Upper lobe of right lung (tissue), 1 donor: ENCODE measurements at regions not wholly inside any gene's neighbourhood (a gene's known extent, or its start where the extent isn't known, plus 50 kb on each side); places are given as distances from the start of the nearest gene placed in this dataset.

Experiments
- ATAC-seq: fragments of 200-7000 bp; cut with Tn5 transposase; one replicate; pipeline ENCODE4 v1.9.1; 2020; ENCODE audit warnings: mild to moderate bottlenecking, moderate library complexity
- DNase-seq: peaks from one replicate; pipeline ENCODE4 v3.0.0-alpha.2; 2020
- H3K27ac ChIP-seq: fragments of 200-600 bp; one replicate; pipeline ENCODE4 v1.8.0; 2022
- H3K27me3 ChIP-seq: fragments of 200-600 bp; one replicate; pipeline ENCODE4 v1.8.0; 2022; ENCODE audit warnings: mild to moderate bottlenecking
- H3K36me3 ChIP-seq: fragments of 200-600 bp; one replicate; pipeline ENCODE4 v1.8.0; 2022
- H3K4me1 ChIP-seq: fragments of 200-600 bp; one replicate; pipeline ENCODE4 v1.8.0; 2022
- H3K4me3 ChIP-seq: fragments of 200-600 bp; one replicate; pipeline ENCODE4 v1.8.0; 2022; ENCODE audit warnings: mild to moderate bottlenecking
- H3K9me3 ChIP-seq: fragments of 200-600 bp; one replicate; pipeline ENCODE4 v1.8.0; 2022
- intact Hi-C: fragments of 100-400 bp; cut with DNase I; formaldehyde crosslinking; loops from one replicate; pipeline ENCODE4 v1.11.0; 2022
- TF ChIP-seq, protein P1 (sequence below): fragments of 200-600 bp; IDR thresholded peaks from one replicate; pipeline ENCODE4 v1.8.0; 2022; ENCODE audit warnings: antibody characterized with exemption
- donor health status: DM: no; HTN: yes; CAD: no; lungs with severe emphysema.

DNA sequence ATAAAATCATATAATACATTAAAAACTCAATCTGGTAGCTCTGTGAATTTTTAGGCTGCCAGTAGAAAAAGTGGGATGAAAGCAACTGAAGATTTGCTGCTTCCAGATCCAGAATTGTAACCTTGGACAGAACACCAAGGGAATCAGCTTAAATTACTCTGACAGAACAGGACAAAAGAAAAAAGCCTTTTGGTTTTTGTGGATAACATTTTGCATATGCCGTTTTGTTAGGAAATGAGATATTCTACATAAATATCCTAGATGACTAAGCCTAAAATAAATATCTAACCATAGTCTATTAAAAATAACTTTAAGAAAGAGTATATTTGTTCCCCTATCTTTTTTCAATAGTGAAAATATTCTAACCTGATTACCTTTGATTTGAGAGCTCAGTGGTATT is 148.7 kb upstream of the DOCK10 start:
- ATAC-seq (no peak), DNase-seq (no peak)
- H3K4me3 ChIP-seq = no peak overlapping the region
- H3K27me3 ChIP-seq = no peaks in the 10 kb centered on the region
- intact Hi-C loops = no loop called here
- no peak overlapping the region for H3K27ac ChIP-seq
- H3K4me1 ChIP-seq = no peaks in the 10 kb centered on the region
- H3K9me3 ChIP-seq = no peaks in the 10 kb centered on the region
- no peaks in the 10 kb centered on the region for H3K36me3 ChIP-seq
- TF ChIP-seq, protein P1, sequence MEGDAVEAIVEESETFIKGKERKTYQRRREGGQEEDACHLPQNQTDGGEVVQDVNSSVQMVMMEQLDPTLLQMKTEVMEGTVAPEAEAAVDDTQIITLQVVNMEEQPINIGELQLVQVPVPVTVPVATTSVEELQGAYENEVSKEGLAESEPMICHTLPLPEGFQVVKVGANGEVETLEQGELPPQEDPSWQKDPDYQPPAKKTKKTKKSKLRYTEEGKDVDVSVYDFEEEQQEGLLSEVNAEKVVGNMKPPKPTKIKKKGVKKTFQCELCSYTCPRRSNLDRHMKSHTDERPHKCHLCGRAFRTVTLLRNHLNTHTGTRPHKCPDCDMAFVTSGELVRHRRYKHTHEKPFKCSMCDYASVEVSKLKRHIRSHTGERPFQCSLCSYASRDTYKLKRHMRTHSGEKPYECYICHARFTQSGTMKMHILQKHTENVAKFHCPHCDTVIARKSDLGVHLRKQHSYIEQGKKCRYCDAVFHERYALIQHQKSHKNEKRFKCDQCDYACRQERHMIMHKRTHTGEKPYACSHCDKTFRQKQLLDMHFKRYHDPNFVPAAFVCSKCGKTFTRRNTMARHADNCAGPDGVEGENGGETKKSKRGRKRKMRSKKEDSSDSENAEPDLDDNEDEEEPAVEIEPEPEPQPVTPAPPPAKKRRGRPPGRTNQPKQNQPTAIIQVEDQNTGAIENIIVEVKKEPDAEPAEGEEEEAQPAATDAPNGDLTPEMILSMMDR = no peak

DNA sequence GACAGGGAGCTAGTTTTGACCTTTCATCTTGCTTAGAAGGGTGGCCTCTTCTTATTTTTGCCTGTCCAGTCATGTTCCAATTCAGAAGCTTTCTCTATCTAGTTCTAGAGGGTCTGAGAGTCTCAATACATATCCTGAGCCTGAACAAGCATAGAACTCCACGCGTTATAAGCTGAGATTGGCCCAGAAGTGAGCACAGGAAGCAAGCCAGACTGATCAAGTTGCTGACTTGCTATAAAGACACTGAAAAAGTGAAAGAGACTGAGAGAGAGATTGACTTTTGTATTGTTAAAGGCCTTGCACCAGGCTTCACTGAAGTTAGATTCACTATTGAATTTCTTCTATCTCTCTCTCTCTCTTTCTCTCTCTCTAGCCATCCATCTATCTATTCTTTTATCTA is 142.7 kb upstream of the DOCK10 start:
- TF ChIP-seq, protein P1 = no peak
- no peaks in the 10 kb centered on the region for H3K4me1 ChIP-seq
- intact Hi-C loops = no loop called here
- no peak overlapping the region for H3K27ac ChIP-seq
- H3K36me3 ChIP-seq = no peaks in the 10 kb centered on the region
- no peak for DNase-seq
- no peak for ATAC-seq
- H3K9me3 ChIP-seq = no peaks in the 10 kb centered on the region
- no peaks in the 10 kb centered on the region for H3K27me3 ChIP-seq
- H3K4me3 ChIP-seq = no peak overlapping the region

DNA sequence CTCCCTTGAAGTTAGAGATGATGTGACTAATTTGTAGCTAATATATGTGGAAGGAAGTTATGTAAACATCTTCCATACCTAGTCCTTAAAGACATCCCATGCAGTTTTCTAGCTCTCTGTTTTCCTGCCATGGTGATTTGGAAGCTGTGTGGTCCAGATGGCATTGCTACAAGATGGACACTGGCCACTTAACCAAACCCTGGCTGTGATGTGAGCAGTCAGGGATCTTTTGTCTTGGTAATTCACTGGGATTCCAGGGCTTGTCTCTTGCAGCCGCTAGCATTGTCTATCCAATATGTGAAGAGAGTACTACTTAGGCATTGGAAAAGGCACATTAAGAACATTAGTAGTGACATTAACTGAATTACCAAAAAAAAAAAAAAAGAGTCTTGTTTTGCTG is 139.9 kb upstream of the DOCK10 start:
- DNase-seq = no peak
- H3K27ac ChIP-seq = no peak overlapping the region
- no peaks in the 10 kb centered on the region for H3K36me3 ChIP-seq
- TF ChIP-seq, protein P1 = no peak
- no peaks in the 10 kb centered on the region for H3K27me3 ChIP-seq
- intact Hi-C loops = no loop called here
- ATAC-seq = no peak
- no peak overlapping the region for H3K4me3 ChIP-seq
- no peaks in the 10 kb centered on the region for H3K9me3 ChIP-seq
- no peaks in the 10 kb centered on the region for H3K4me1 ChIP-seq

DNA sequence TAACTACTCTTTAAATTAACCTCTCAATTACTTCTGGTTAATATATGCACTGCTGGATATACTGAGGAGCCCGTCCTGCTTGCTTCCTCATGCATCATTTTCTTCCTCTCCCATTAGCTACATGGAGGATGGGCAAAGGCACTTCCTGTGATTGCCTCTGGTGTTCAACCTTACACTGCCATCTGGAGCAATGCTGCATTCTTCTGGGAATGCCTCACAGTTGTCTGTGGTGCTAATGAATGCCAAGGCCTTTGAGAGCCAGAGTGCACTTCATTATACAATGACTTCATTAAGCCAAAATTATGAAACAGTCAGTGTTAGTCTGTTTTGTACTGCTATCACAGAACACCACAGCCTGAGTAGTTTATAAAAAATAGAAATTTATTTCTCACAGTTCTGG is 134.8 kb upstream of the DOCK10 start:
- H3K9me3 ChIP-seq = no peaks in the 10 kb centered on the region
- ATAC-seq (peak; percentile 21), DNase-seq (no peak)
- H3K4me3 ChIP-seq = no peak overlapping the region
- no peaks in the 10 kb centered on the region for H3K27me3 ChIP-seq
- H3K36me3 ChIP-seq = no peaks in the 10 kb centered on the region
- TF ChIP-seq, protein P1 = no peak
- no peak overlapping the region for H3K27ac ChIP-seq
- intact Hi-C loops = no loop called here
- no peaks in the 10 kb centered on the region for H3K4me1 ChIP-seq

DNA sequence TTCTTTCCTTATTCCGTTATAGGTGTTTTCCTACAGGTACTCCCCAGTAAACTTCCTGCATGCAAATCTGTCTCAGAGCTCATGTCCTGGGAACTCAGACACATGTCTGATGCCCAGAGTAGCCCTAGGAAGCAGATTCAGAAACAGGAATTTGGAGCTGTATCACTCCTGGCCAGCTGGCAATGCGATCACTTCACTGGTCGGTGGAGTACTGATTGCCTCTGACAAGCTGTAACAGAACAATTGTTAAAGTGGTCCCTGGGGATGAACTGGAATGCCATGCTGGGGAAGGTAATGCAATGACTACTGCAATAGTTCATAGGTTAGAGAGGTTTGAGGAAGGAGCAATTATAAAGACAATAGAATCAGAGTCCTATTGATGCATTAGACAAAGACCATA is 131.6 kb upstream of the DOCK10 start:
- H3K4me1 ChIP-seq = no peaks in the 10 kb centered on the region
- no peaks in the 10 kb centered on the region for H3K27me3 ChIP-seq
- no peak overlapping the region for H3K27ac ChIP-seq
- DNase-seq (no peak), ATAC-seq (no peak)
- no peaks in the 10 kb centered on the region for H3K36me3 ChIP-seq
- TF ChIP-seq, protein P1 = no peak
- H3K4me3 ChIP-seq = no peak overlapping the region
- no peaks in the 10 kb centered on the region for H3K9me3 ChIP-seq
- intact Hi-C loops = no loop called here

DNA sequence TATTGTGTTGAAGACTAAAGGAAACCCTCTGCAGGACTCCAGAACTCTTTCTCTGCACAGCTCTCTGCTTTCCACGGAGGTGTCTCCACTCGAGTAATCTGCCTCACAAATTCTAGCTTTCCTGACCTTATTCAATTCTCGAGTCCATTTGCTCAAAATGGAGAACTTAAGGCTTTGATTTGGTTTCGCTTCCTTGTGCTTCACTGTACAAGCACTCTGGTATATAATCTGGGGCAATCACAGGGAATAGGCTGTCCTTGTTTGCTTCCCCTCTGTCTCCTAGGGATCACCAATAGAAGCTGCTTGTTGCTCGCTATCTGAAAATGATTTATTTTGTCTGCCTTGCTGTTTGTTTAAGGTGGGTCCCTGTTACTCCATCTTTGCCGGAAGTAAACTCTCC is 129.1 kb upstream of the DOCK10 start:
- Histone ChIP-seq H3K9me3 (no peaks in the 10 kb centered on the region), H3K27me3 (no peaks in the 10 kb centered on the region), H3K27ac (no peak overlapping the region), H3K4me3 (no peak overlapping the region), H3K36me3 (no peaks in the 10 kb centered on the region), H3K4me1 (no peaks in the 10 kb centered on the region)
- intact Hi-C loops = no loop called here
- no peak for DNase-seq
- TF ChIP-seq, protein P1 = no peak
- ATAC-seq = peak; percentile 93
